K562 (cell line): ENCODE measurements at regions not wholly inside any gene's neighbourhood (a gene's known extent, or its start where the extent isn't known, plus 50 kb on each side); places are given as distances from the start of the nearest gene placed in this dataset.
A peak's percentile ranks its signal among the peaks of the same experiment; 100 is the strongest.

Experiments
- CEBPZ ChIP-seq: fragments of 150-350 bp; IDR thresholded peaks from 2 replicates; pipeline ENCODE4 v1.6.1; 2014; ENCODE audit warnings: low read depth, mild to moderate bottlenecking, low read length, borderline replicate concordance
- CREB3L1 ChIP-seq: fragments of 450-650 bp; IDR thresholded peaks from 2 replicates; pipeline ENCODE4 v1.6.1; 2014; ENCODE audit warnings: low read depth, mild to moderate bottlenecking, moderate library complexity, borderline replicate concordance
- DDX20 ChIP-seq: fragments of 450-650 bp; IDR thresholded peaks from 2 replicates; pipeline ENCODE4 v1.6.1; 2016; ENCODE audit warnings: missing genetic modification characterization, low read depth, mild to moderate bottlenecking, missing compliant biosample characterization, moderate library complexity
- DMBX1 ChIP-seq: fragments of 250-450 bp; sonication (Bioruptor Pico); IDR thresholded peaks from 2 replicates; pipeline ENCODE4 v1.8.0; 2022; ENCODE audit warnings: inconsistent platforms, mild to moderate bottlenecking, moderate library complexity, borderline replicate concordance
- GTF2E2 ChIP-seq: fragments of 200-800 bp; sonication (Bioruptor generic); IDR thresholded peaks from 2 replicates; pipeline ENCODE4 v1.6.1; 2016; ENCODE audit warnings: missing genetic modification characterization, missing compliant biosample characterization
- STAG1 ChIP-seq: sonication (generic); formaldehyde crosslinking; IDR thresholded peaks from 2 replicates; pipeline ENCODE4 v1.5.0; 2020; ENCODE audit warnings: missing genetic modification reagents, borderline replicate concordance
- ZBTB1 ChIP-seq: sonication (generic); formaldehyde crosslinking; IDR thresholded peaks from 2 replicates; pipeline ENCODE4 v1.8.1; 2023; ENCODE audit warnings: missing genetic modification reagents, low read depth, mild to moderate bottlenecking, borderline replicate concordance
- ZBTB11 ChIP-seq, 3 experiments: fragments of 200-800 bp in 1 of 3; fragments of 250-450 bp in 1 of 3; fragments of 450-650 bp in 1 of 3; sonication (Bioruptor Pico) in 1 of 3; sonication (Bioruptor generic) in 1 of 3; formaldehyde crosslinking in 1 of 3; IDR thresholded peaks; 2 replicates each; pipeline versions ENCODE4 v1.6.1 to v1.8.0; 2016 to 2022; ENCODE audit warnings: mild to moderate bottlenecking in 2 of 3, missing genetic modification characterization in 2 of 3, missing compliant biosample characterization in 1 of 3, moderate library complexity in 1 of 3
- ZBTB8A ChIP-seq: fragments of 450-650 bp; IDR thresholded peaks from 2 replicates; pipeline ENCODE4 v1.6.1; 2018; ENCODE audit warnings: mild to moderate bottlenecking, moderate library complexity; ENCODE audit not compliant: partially characterized antibody
- ZNF133 ChIP-seq: fragments of 250-450 bp; sonication (Bioruptor Pico); IDR thresholded peaks from 2 replicates; pipeline ENCODE4 v1.4.0; 2020; ENCODE audit warnings: mild to moderate bottlenecking
- ZNF444 ChIP-seq: fragments of 250-450 bp; sonication (Bioruptor Pico); IDR thresholded peaks from 2 replicates; pipeline ENCODE4 v1.4.0; 2020; ENCODE audit warnings: mild to moderate bottlenecking, moderate library complexity
- ZNF518B ChIP-seq: fragments of 250-450 bp; sonication (Bioruptor Pico); IDR thresholded peaks from 2 replicates; pipeline ENCODE4 v1.5.0; 2021; ENCODE audit warnings: mild to moderate bottlenecking, moderate library complexity
- ZNF75A ChIP-seq: fragments of 450-650 bp; formaldehyde crosslinking; IDR thresholded peaks from 2 replicates; pipeline ENCODE4 v1.4.0; 2020; ENCODE audit warnings: mild to moderate bottlenecking

GRCh38 chr7:106598663-106599342 lies 62.2 kb downstream of the CCDC71L start (continued):
- TF ChIP-seq ZNF518B (CRISPR knock-in tag) (no peak), ZNF444 (no peak), ZBTB1 (CRISPR knock-in tag) (no peak), CEBPZ (no peak), ZBTB8A (no peak), CREB3L1 (peak; percentile 89), DMBX1 (no peak; the same call in 1 of the 2 replicates), GTF2E2 (tag) (no peak), ZNF75A (CRISPR knock-in tag) (no peak), STAG1 (CRISPR knock-in tag) (no peak), ZNF133 (CRISPR knock-in tag) (no peak), ZBTB11 (CRISPR knock-in tag; IDR thresholded peaks at IDR 0.05) (peak in 1 of 3 experiments; percentile 51; a peak in 1 of 6 replicates), DDX20 (tag) (no peak)
